Neural crest cell (in vitro differentiated cells): ENCODE measurements at regions not wholly inside any gene's neighbourhood (a gene's known extent, or its start where the extent isn't known, plus 50 kb on each side); places are given as distances from the start of the nearest gene placed in this dataset.

ENCODE experiments used
- DNase-seq: peaks from one replicate; pipeline ENCODE4 v3.0.0; 2021; ENCODE audit warnings: low read depth, mixed read lengths, low spot score
- H3K27ac Mint-ChIP-seq: one replicate; pipeline ENCODE4 v1.8.0; 2021; ENCODE audit warnings: mild to moderate bottlenecking, mixed read lengths; ENCODE audit not compliant: unreplicated experiment
- H3K27me3 Mint-ChIP-seq: 2 replicates; pipeline ENCODE4 v1.8.0; 2021; ENCODE audit warnings: low read depth, mild to moderate bottlenecking, mixed read lengths
- H3K36me3 Mint-ChIP-seq: 2 replicates; pipeline ENCODE4 v1.8.0; 2021; ENCODE audit warnings: low read depth, mild to moderate bottlenecking, mixed read lengths
- H3K4me1 Mint-ChIP-seq: 2 replicates; pipeline ENCODE4 v1.8.0; 2021; ENCODE audit warnings: mixed read lengths
- H3K4me3 Mint-ChIP-seq: one replicate; pipeline ENCODE4 v1.8.0; 2021; ENCODE audit warnings: mild to moderate bottlenecking, mixed read lengths
- H3K9me3 Mint-ChIP-seq: 2 replicates; pipeline ENCODE4 v1.8.0; 2021; ENCODE audit warnings: mixed read lengths
- TF ChIP-seq, protein P1 (sequence below): fragments of 200-600 bp; sonication (generic); conservative IDR thresholded peaks from 2 replicates; pipeline ENCODE4 v1.5.0; 2021; ENCODE audit warnings: antibody characterized with exemption, mild to moderate bottlenecking

DNA sequence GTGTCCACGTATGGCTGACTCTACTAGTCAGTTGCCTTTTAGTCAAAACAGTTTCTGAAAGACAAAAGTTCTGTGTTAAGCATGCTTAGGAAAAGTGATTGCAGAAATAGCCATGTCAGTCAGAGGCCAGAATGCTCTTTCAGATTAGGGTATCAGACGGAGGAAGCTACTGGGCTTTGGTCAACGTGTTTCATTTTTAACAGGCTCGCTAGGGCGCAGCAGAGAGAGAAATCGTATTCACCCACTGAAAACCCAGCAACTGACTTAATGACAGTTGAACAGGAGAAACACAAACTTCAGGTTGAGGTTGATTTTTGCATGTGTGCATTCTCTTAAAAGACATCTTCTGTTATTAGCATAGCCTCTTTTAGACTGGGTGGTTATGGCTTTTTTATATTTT is 322.6 kb upstream of the KIAA1217 start:
- Mint-ChIP-seq H3K4me3 (no peak overlapping the region), H3K27me3 (peaks cover 60% of the 10 kb centered on the region), H3K9me3 (no peaks in the 10 kb centered on the region), H3K4me1 (no peaks in the 10 kb centered on the region), H3K27ac (no peak overlapping the region), H3K36me3 (no peaks in the 10 kb centered on the region)
- TF ChIP-seq, protein P1, sequence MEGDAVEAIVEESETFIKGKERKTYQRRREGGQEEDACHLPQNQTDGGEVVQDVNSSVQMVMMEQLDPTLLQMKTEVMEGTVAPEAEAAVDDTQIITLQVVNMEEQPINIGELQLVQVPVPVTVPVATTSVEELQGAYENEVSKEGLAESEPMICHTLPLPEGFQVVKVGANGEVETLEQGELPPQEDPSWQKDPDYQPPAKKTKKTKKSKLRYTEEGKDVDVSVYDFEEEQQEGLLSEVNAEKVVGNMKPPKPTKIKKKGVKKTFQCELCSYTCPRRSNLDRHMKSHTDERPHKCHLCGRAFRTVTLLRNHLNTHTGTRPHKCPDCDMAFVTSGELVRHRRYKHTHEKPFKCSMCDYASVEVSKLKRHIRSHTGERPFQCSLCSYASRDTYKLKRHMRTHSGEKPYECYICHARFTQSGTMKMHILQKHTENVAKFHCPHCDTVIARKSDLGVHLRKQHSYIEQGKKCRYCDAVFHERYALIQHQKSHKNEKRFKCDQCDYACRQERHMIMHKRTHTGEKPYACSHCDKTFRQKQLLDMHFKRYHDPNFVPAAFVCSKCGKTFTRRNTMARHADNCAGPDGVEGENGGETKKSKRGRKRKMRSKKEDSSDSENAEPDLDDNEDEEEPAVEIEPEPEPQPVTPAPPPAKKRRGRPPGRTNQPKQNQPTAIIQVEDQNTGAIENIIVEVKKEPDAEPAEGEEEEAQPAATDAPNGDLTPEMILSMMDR = peak; percentile 38
- peak; percentile 8 for DNase-seq

DNA sequence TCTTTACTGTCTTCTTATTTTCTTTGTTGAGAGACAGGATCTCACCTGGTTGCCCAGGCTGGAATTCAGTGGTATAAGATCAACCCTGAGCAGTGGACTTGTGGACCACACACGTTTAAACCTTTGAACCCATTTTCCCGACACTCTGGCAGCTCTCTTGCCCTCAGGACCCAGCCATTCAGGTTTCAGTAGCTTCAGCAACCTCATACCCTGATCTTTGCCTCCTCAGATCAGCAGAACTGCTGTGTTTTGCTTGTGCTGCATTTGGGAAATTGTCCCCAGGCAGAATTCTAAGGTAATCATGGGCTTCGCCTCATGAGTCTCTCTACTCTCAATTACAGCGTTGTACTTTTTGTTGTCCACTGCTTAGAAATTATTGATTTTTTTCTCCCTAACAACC is 317.6 kb upstream of the KIAA1217 start:
- Mint-ChIP-seq H3K4me1 (no peaks in the 10 kb centered on the region), H3K9me3 (peaks cover 1% of the 10 kb centered on the region), H3K27me3 (peaks cover 15% of the 10 kb centered on the region), H3K4me3 (no peak overlapping the region), H3K36me3 (no peaks in the 10 kb centered on the region), H3K27ac (no peak overlapping the region)
- DNase-seq = no peak
- TF ChIP-seq, protein P1 = no peak

DNA sequence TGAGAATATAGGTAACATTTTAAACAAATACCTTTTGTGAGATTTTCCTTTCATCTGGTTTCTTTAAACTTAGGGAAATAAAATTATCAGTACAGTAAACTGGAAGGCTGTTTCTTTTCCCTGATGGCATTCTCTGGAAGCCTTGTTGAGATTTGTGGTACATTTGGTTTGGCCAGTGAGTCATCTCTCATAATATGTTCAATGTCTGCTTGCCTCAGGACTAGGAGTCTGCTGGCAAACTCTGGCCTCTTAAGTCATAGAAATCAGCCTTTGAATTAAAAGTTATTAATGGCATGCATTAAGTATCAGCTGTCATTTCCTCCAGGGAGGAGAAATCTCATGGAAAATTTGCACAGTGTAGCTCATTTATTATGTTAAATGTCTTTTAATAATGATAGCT is 316.6 kb upstream of the KIAA1217 start:
- Mint-ChIP-seq H3K36me3 (no peaks in the 10 kb centered on the region), H3K4me3 (no peak overlapping the region), H3K27me3 (peaks cover 14% of the 10 kb centered on the region), H3K27ac (no peak overlapping the region), H3K4me1 (no peaks in the 10 kb centered on the region), H3K9me3 (peaks cover 3% of the 10 kb centered on the region)
- TF ChIP-seq, protein P1 = no peak
- DNase-seq = no peak

DNA sequence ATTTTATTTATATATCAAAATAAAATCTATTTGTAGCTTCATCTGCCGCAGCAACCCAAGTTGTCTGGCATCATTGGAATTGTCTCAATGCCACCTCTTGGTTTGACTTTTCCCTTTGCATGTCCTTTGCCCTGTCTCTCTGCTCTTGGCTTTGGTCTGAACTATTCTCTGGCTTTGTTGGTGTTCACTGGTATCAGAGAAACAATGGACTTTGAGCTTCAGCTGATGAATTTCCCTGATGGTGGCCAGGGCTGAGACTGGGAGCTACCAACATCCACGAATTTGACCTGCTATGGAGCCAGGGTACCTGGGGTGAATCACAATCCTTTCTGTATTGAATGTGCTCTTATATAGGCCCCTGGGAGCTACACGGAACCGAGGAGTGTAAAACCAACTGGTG is 311.7 kb upstream of the KIAA1217 start:
- Mint-ChIP-seq H3K4me3 (no peak overlapping the region), H3K4me1 (no peaks in the 10 kb centered on the region), H3K27ac (no peak overlapping the region), H3K27me3 (peaks cover 8% of the 10 kb centered on the region), H3K9me3 (peaks cover 3% of the 10 kb centered on the region), H3K36me3 (no peaks in the 10 kb centered on the region)
- no peak for DNase-seq
- TF ChIP-seq, protein P1 = no peak

DNA sequence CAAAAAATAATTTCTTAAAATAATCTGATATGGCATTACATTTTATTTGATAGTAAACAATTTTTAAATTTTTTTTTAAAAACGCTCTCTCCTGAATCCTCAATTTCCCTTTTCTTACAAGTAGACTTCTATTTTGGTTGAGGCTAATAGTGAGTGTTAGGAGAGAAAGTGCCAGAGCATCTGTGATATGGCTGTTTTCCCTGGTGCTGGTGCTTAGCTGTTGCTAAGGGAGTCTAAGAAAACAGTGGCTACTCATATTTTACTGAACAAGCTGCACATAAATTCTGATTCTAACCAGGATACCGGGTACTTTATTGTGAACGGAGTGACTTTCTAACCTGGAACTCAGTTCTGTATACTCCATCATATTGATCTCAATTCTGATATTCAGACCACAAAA is 311.1 kb upstream of the KIAA1217 start:
- TF ChIP-seq, protein P1 = no peak
- Mint-ChIP-seq H3K27me3 (peaks cover 11% of the 10 kb centered on the region), H3K4me3 (no peak overlapping the region), H3K9me3 (peaks cover 3% of the 10 kb centered on the region), H3K27ac (no peak overlapping the region), H3K4me1 (no peaks in the 10 kb centered on the region), H3K36me3 (no peaks in the 10 kb centered on the region)
- no peak for DNase-seq

DNA sequence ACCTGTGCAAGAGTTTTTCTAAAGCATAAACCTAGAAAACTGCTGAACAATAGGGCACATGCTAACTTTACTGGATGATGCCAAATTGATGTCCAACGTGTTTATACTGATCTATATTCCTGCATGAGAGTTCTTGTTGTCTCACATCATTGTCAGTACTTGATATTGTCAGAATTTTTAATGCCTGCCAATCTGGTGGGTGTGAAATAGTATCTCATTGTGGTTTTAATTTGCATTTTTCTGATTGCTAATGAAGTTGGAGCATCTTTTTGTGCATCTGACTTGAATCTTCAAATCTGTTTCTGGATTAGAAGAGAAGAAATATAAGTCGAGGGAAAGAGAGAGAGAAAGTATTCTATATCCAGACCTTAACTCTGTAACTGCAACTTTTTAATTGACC is 309.8 kb upstream of the KIAA1217 start:
- Mint-ChIP-seq H3K4me1 (no peaks in the 10 kb centered on the region), H3K4me3 (no peak overlapping the region), H3K36me3 (no peaks in the 10 kb centered on the region), H3K27ac (no peak overlapping the region), H3K27me3 (peaks cover 11% of the 10 kb centered on the region), H3K9me3 (peaks cover 3% of the 10 kb centered on the region)
- TF ChIP-seq, protein P1 = no peak
- no peak for DNase-seq
